Astrocyte (in vitro differentiated cells and primary cell): ENCODE measurements at regions not wholly inside any gene's neighbourhood (a gene's known extent, or its start where the extent isn't known, plus 50 kb on each side); places are given as distances from the start of the nearest gene placed in this dataset.

ENCODE experiments used
- EZH2 ChIP-seq: IDR thresholded peaks from 2 replicates; pipeline ENCODE4 v1.6.1; 2012; ENCODE audit warnings: mild to moderate bottlenecking, low read length, inconsistent platforms; ENCODE audit not compliant: insufficient read depth
- TF ChIP-seq, protein P1 (sequence below): IDR thresholded peaks from 2 replicates; pipeline ENCODE4 v1.5.1; 2011; ENCODE audit warnings: low read depth, mild to moderate bottlenecking, inconsistent platforms, low read length, moderate library complexity; ENCODE audit not compliant: insufficient read depth

GRCh38 chr2:188032306-188032705 is 259.4 kb upstream of the GULP1 start:
- TF ChIP-seq, protein P1, sequence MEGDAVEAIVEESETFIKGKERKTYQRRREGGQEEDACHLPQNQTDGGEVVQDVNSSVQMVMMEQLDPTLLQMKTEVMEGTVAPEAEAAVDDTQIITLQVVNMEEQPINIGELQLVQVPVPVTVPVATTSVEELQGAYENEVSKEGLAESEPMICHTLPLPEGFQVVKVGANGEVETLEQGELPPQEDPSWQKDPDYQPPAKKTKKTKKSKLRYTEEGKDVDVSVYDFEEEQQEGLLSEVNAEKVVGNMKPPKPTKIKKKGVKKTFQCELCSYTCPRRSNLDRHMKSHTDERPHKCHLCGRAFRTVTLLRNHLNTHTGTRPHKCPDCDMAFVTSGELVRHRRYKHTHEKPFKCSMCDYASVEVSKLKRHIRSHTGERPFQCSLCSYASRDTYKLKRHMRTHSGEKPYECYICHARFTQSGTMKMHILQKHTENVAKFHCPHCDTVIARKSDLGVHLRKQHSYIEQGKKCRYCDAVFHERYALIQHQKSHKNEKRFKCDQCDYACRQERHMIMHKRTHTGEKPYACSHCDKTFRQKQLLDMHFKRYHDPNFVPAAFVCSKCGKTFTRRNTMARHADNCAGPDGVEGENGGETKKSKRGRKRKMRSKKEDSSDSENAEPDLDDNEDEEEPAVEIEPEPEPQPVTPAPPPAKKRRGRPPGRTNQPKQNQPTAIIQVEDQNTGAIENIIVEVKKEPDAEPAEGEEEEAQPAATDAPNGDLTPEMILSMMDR, result no peak
- TF ChIP-seq EZH2, result no peak
